ENCODE measurements at regions not wholly inside any gene's neighbourhood (a gene's known extent, or its start where the extent isn't known, plus 50 kb on each side); places are given as distances from the start of the nearest gene placed in this dataset.

DNA sequence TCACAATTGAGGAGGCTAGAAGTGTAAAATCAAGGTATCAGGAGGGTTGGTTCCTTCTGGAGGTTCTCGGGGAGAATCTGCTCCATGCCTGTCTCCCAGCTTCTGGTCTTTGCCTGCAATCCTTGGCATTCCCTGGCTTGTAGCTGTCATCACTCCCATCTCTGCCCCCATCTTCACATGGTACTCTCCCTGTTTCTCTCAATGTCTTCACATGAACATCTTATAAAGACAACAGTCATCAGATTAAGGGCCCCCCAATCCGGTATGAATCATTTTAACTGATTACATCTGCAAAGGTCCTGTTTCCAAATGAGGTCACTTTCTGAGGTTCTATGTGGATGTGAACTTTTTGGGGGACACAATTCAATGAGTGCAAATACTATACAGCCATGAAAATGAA lies 113.0 kb upstream of the GALNT15 start:
- Mint-ChIP-seq H3K9me3 (no peaks in the 10 kb centered on the region), H3K4me3 (no peak overlapping the region), H3K4me1 (0 out of 3 replicates have a peak, but pooled peaks cover 2% of the 10 kb centered on the region), H3K27me3 (ENCODE audit: insufficient read depth, low read depth, poor library complexity) (no peaks in the 10 kb centered on the region), H3K27ac (no peak overlapping the region), H3K36me3 (ENCODE audit: low read depth) (no peaks in the 10 kb centered on the region)
- Histone ChIP-seq H3K4me3 (no peak overlapping the region), H4K20me1 (replicated peaks; ENCODE audit: insufficient read depth) (no peaks in the 10 kb centered on the region), H3F3A (replicated peaks; ENCODE audit: low read depth) (no peaks in the 10 kb centered on the region), H3K36me3 (ENCODE audit: insufficient read depth) (no peaks in the 10 kb centered on the region), H3K4me2 (no peak overlapping the region), H3K27ac (ENCODE audit: low read depth) (no peak overlapping the region), H3K27me3 (ENCODE audit: insufficient read depth) (no peaks in the 10 kb centered on the region), H3K4me1 (ENCODE audit: insufficient read depth) (no peaks in the 10 kb centered on the region), H3K9me2 (ENCODE audit: insufficient read depth) (peaks cover 4% of the 10 kb centered on the region; the same call in 1 of the 2 replicates), H2AFZ (no peak overlapping the region), H3K79me2 (replicated peaks; ENCODE audit: insufficient read depth) (no peaks in the 10 kb centered on the region)
- DNase-seq (ENCODE audit: low spot score) (no peak), ATAC-seq (no peak)
- TF ChIP-seq, protein P1, sequence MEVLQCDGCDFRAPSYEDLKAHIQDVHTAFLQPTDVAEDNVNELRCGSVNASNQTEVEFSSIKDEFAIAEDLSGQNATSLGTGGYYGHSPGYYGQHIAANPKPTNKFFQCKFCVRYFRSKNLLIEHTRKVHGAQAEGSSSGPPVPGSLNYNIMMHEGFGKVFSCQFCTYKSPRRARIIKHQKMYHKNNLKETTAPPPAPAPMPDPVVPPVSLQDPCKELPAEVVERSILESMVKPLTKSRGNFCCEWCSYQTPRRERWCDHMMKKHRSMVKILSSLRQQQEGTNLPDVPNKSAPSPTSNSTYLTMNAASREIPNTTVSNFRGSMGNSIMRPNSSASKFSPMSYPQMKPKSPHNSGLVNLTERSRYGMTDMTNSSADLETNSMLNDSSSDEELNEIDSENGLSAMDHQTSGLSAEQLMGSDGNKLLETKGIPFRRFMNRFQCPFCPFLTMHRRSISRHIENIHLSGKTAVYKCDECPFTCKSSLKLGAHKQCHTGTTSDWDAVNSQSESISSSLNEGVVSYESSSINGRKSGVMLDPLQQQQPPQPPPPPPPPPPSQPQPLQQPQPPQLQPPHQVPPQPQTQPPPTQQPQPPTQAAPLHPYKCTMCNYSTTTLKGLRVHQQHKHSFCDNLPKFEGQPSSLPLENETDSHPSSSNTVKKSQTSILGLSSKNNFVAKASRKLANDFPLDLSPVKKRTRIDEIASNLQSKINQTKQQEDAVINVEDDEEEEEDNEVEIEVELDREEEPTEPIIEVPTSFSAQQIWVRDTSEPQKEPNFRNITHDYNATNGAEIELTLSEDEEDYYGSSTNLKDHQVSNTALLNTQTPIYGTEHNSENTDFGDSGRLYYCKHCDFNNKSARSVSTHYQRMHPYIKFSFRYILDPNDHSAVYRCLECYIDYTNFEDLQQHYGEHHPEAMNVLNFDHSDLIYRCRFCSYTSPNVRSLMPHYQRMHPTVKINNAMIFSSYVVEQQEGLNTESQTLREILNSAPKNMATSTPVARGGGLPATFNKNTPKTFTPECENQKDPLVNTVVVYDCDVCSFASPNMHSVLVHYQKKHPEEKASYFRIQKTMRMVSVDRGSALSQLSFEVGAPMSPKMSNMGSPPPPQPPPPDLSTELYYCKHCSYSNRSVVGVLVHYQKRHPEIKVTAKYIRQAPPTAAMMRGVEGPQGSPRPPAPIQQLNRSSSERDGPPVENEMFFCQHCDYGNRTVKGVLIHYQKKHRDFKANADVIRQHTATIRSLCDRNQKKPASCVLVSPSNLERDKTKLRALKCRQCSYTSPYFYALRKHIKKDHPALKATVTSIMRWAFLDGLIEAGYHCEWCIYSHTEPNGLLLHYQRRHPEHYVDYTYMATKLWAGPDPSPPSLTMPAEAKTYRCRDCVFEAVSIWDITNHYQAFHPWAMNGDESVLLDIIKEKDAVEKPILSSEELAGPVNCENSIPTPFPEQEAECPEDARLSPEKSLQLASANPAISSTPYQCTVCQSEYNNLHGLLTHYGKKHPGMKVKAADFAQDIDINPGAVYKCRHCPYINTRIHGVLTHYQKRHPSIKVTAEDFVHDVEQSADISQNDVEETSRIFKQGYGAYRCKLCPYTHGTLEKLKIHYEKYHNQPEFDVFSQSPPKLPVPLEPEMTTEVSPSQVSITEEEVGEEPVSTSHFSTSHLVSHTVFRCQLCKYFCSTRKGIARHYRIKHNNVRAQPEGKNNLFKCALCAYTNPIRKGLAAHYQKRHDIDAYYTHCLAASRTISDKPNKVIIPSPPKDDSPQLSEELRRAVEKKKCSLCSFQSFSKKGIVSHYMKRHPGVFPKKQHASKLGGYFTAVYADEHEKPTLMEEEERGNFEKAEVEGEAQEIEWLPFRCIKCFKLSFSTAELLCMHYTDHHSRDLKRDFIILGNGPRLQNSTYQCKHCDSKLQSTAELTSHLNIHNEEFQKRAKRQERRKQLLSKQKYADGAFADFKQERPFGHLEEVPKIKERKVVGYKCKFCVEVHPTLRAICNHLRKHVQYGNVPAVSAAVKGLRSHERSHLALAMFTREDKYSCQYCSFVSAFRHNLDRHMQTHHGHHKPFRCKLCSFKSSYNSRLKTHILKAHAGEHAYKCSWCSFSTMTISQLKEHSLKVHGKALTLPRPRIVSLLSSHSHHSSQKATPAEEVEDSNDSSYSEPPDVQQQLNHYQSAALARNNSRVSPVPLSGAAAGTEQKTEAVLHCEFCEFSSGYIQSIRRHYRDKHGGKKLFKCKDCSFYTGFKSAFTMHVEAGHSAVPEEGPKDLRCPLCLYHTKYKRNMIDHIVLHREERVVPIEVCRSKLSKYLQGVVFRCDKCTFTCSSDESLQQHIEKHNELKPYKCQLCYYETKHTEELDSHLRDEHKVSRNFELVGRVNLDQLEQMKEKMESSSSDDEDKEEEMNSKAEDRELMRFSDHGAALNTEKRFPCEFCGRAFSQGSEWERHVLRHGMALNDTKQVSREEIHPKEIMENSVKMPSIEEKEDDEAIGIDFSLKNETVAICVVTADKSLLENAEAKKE (CRISPR knock-in tag; IDR thresholded peaks at IDR 0.05): no peak
- TF ChIP-seq POLR2AphosphoS5 (IDR thresholded peaks at IDR 0.05; ENCODE audit: low read depth) (no peak), ZNF331 (CRISPR knock-in tag; IDR thresholded peaks at IDR 0.05; ENCODE audit: low read depth) (no peak), EZH2phosphoT487 (IDR thresholded peaks at IDR 0.05; ENCODE audit: unreplicated experiment) (no peak), ZNF114 (CRISPR knock-in tag; IDR thresholded peaks at IDR 0.05) (no peak), STAT1 (IDR thresholded peaks at IDR 0.05; ENCODE audit: unreplicated experiment) (no peak), EZH2 (IDR thresholded peaks at IDR 0.05; ENCODE audit: low read depth, unreplicated experiment) (no peak), JUNB (IDR thresholded peaks at IDR 0.05; ENCODE audit: unreplicated experiment) (no peak), NANOG (IDR thresholded peaks at IDR 0.05; ENCODE audit: borderline replicate concordance) (no peak), CREB1 (CRISPR knock-in tag; IDR thresholded peaks at IDR 0.05; ENCODE audit: low read depth) (no peak)
- TF ChIP-seq, protein P2, sequence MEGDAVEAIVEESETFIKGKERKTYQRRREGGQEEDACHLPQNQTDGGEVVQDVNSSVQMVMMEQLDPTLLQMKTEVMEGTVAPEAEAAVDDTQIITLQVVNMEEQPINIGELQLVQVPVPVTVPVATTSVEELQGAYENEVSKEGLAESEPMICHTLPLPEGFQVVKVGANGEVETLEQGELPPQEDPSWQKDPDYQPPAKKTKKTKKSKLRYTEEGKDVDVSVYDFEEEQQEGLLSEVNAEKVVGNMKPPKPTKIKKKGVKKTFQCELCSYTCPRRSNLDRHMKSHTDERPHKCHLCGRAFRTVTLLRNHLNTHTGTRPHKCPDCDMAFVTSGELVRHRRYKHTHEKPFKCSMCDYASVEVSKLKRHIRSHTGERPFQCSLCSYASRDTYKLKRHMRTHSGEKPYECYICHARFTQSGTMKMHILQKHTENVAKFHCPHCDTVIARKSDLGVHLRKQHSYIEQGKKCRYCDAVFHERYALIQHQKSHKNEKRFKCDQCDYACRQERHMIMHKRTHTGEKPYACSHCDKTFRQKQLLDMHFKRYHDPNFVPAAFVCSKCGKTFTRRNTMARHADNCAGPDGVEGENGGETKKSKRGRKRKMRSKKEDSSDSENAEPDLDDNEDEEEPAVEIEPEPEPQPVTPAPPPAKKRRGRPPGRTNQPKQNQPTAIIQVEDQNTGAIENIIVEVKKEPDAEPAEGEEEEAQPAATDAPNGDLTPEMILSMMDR (conservative IDR thresholded peaks at IDR 0.05; ENCODE audit: low read depth in 2 of 2): no peak
- TF ChIP-seq, protein P3, sequence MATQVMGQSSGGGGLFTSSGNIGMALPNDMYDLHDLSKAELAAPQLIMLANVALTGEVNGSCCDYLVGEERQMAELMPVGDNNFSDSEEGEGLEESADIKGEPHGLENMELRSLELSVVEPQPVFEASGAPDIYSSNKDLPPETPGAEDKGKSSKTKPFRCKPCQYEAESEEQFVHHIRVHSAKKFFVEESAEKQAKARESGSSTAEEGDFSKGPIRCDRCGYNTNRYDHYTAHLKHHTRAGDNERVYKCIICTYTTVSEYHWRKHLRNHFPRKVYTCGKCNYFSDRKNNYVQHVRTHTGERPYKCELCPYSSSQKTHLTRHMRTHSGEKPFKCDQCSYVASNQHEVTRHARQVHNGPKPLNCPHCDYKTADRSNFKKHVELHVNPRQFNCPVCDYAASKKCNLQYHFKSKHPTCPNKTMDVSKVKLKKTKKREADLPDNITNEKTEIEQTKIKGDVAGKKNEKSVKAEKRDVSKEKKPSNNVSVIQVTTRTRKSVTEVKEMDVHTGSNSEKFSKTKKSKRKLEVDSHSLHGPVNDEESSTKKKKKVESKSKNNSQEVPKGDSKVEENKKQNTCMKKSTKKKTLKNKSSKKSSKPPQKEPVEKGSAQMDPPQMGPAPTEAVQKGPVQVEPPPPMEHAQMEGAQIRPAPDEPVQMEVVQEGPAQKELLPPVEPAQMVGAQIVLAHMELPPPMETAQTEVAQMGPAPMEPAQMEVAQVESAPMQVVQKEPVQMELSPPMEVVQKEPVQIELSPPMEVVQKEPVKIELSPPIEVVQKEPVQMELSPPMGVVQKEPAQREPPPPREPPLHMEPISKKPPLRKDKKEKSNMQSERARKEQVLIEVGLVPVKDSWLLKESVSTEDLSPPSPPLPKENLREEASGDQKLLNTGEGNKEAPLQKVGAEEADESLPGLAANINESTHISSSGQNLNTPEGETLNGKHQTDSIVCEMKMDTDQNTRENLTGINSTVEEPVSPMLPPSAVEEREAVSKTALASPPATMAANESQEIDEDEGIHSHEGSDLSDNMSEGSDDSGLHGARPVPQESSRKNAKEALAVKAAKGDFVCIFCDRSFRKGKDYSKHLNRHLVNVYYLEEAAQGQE (IDR thresholded peaks at IDR 0.05; ENCODE audit: unreplicated experiment): no peak
- TF ChIP-seq, protein P4, sequence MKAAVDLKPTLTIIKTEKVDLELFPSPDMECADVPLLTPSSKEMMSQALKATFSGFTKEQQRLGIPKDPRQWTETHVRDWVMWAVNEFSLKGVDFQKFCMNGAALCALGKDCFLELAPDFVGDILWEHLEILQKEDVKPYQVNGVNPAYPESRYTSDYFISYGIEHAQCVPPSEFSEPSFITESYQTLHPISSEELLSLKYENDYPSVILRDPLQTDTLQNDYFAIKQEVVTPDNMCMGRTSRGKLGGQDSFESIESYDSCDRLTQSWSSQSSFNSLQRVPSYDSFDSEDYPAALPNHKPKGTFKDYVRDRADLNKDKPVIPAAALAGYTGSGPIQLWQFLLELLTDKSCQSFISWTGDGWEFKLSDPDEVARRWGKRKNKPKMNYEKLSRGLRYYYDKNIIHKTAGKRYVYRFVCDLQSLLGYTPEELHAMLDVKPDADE (IDR thresholded peaks at IDR 0.05): no peak
